ENCODE measurements at regions not wholly inside any gene's neighbourhood (a gene's known extent, or its start where the extent isn't known, plus 50 kb on each side); places are given as distances from the start of the nearest gene placed in this dataset.

- H3K27me3 ChIP-seq, result no peaks in the 10 kb centered on the region
- no peak overlapping the region for H3K4me3 ChIP-seq
- H3K36me3 ChIP-seq, result no peaks in the 10 kb centered on the region
- intact Hi-C loops (cut with DNase I), result no loop called here
- WGBS, 2 donors, result 70 to 71% methylated on average over 2 of the region's 2 CpGs
- H3K4me1 ChIP-seq, result no peaks in the 10 kb centered on the region
- TF ChIP-seq CTCF (IDR thresholded peaks at IDR 0.05), result no peak
- no peak for TF ChIP-seq POLR2A (IDR thresholded peaks at IDR 0.05)
- no peak overlapping the region for H3K27ac ChIP-seq
- DNase-seq, result no peak
- no peaks in the 10 kb centered on the region for H3K9me3 ChIP-seq
These were observed 946.3 kb downstream of the DTWD2 start for GRCh38 chr5:118042076-118042475.

- no peaks in the 10 kb centered on the region for H3K36me3 ChIP-seq
- no peak for DNase-seq
- intact Hi-C loops (cut with DNase I), result no loop called here
- no peak overlapping the region for H3K27ac ChIP-seq
- H3K4me1 ChIP-seq, result no peaks in the 10 kb centered on the region
- TF ChIP-seq POLR2A (IDR thresholded peaks at IDR 0.05) (no peak), CTCF (IDR thresholded peaks at IDR 0.05) (no peak)
- 44 to 53% methylated on average over 1 of the region's 1 CpG for WGBS, 2 donors
- H3K4me3 ChIP-seq, result no peak overlapping the region
- H3K9me3 ChIP-seq, result no peaks in the 10 kb centered on the region
- H3K27me3 ChIP-seq, result no peaks in the 10 kb centered on the region
These were observed 947.9 kb downstream of the DTWD2 start for GRCh38 chr5:118040496-118040895.

GRCh38 chr5:118033686-118034338 lies 954.5 kb downstream of the DTWD2 start:
- Histone ChIP-seq H3K36me3 (no peaks in the 10 kb centered on the region), H3K27ac (no peak overlapping the region), H3K27me3 (no peaks in the 10 kb centered on the region), H3K9me3 (peaks cover 0 to 6% (median 3%) of the 10 kb centered on the region in 3 donors), H3K4me3 (no peak overlapping the region), H3K4me1 (no peaks in the 10 kb centered on the region)
- 82% methylated on average over 10 of the region's 31 CpGs; no CpG with 5 or more reads in 1 of the 2 donors for whole genome bisulfite sequencing, 2 donors
- no peak for TF ChIP-seq CTCF (IDR thresholded peaks at IDR 0.05)
- intact Hi-C loops (cut with DNase I), result no loop called here
- no peak for DNase-seq

- 50 to 64% methylated on average over 1 of the region's 1 CpG for WGBS, 2 donors
- Histone ChIP-seq H3K36me3 (no peaks in the 10 kb centered on the region), H3K27me3 (no peaks in the 10 kb centered on the region), H3K4me1 (no peaks in the 10 kb centered on the region), H3K27ac (no peak overlapping the region), H3K9me3 (peaks cover 0 to 6% (median 3%) of the 10 kb centered on the region in 3 donors), H3K4me3 (no peak overlapping the region)
- intact Hi-C loops (cut with DNase I), result no loop called here
- no peak for TF ChIP-seq POLR2A (IDR thresholded peaks at IDR 0.05)
- no peak for TF ChIP-seq CTCF (IDR thresholded peaks at IDR 0.05)
- DNase-seq, result no peak
These were observed 958.5 kb downstream of the DTWD2 start for GRCh38 chr5:118029807-118030206.

- 59 to 76% methylated on average over 2 of the region's 2 CpGs for WGBS, 2 donors
- H3K4me3 ChIP-seq, result no peak overlapping the region
- intact Hi-C loops (cut with DNase I), result no loop called here
- no peaks in the 10 kb centered on the region for H3K36me3 ChIP-seq
- no peak for DNase-seq
- H3K27me3 ChIP-seq, result no peaks in the 10 kb centered on the region
- no peaks in the 10 kb centered on the region for H3K9me3 ChIP-seq
- no peaks in the 10 kb centered on the region for H3K4me1 ChIP-seq
- TF ChIP-seq CTCF (IDR thresholded peaks at IDR 0.05), result no peak
- no peak for TF ChIP-seq POLR2A (IDR thresholded peaks at IDR 0.05)
- H3K27ac ChIP-seq, result no peak overlapping the region
These were observed 966.3 kb downstream of the DTWD2 start for GRCh38 chr5:118022062-118022461.
